Loucy (cell line): ENCODE measurements at regions not wholly inside any gene's neighbourhood (a gene's known extent, or its start where the extent isn't known, plus 50 kb on each side); places are given as distances from the start of the nearest gene placed in this dataset.

Experiments
- H2AFZ ChIP-seq: fragments of 200-600 bp; sonication (generic); 2 replicates; pipeline ENCODE4 v1.6.0; 2016; ENCODE audit warnings: antibody characterized with exemption, mild to moderate bottlenecking, low read length, moderate library complexity
- H3F3A ChIP-seq: fragments of 200-600 bp; 2 replicates; pipeline ENCODE4 v1.6.0; 2016; ENCODE audit warnings: antibody characterized with exemption, low read depth, mild to moderate bottlenecking
- H3K27me3 ChIP-seq: fragments of 200-600 bp; sonication (generic); 2 replicates; pipeline ENCODE4 v1.6.1; 2014; ENCODE audit warnings: low read length, mild to moderate bottlenecking; ENCODE audit not compliant: insufficient read depth, poor library complexity, severe bottlenecking
- H3K36me3 ChIP-seq: fragments of 200-600 bp; sonication (generic); 2 replicates; pipeline ENCODE4 v1.6.1; 2016; ENCODE audit warnings: low read length; ENCODE audit not compliant: insufficient read depth
- H3K4me1 ChIP-seq: fragments of 200-600 bp; sonication (generic); 2 replicates; pipeline ENCODE4 v1.5.1; 2014; ENCODE audit warnings: low read length, mild to moderate bottlenecking; ENCODE audit not compliant: insufficient read depth, poor library complexity, severe bottlenecking
- H3K4me2 ChIP-seq: fragments of 200-600 bp; sonication (generic); 2 replicates; pipeline ENCODE4 v1.6.0; 2014; ENCODE audit warnings: antibody characterized with exemption, low read length, low read depth, mild to moderate bottlenecking; ENCODE audit not compliant: poor library complexity, severe bottlenecking
- H3K4me3 ChIP-seq: fragments of 200-600 bp; sonication (generic); 2 replicates; pipeline ENCODE4 v1.5.1; 2014; ENCODE audit warnings: low read length, mild to moderate bottlenecking, mixed read lengths; ENCODE audit not compliant: poor library complexity, severe bottlenecking
- H3K79me2 ChIP-seq: fragments of 200-600 bp; sonication (generic); 2 replicates; pipeline ENCODE4 v1.6.1; 2014; ENCODE audit warnings: low read length; ENCODE audit not compliant: insufficient read depth
- H3K9ac ChIP-seq: fragments of 200-600 bp; sonication (generic); 2 replicates; pipeline ENCODE4 v1.6.0; 2014; ENCODE audit warnings: mild to moderate bottlenecking, low read depth, low read length, moderate library complexity; ENCODE audit not compliant: poor library complexity, severe bottlenecking
- H3K9me2 ChIP-seq: fragments of 200-600 bp; sonication (generic); replicated peaks from 2 replicates; pipeline ENCODE4 v1.6.1; 2016; ENCODE audit warnings: low read depth, low read length, mixed read lengths
- H3K9me3 ChIP-seq: fragments of 200-600 bp; sonication (generic); 2 replicates; pipeline ENCODE4 v1.6.1; 2014; ENCODE audit warnings: mild to moderate bottlenecking, antibody characterized with exemption, low read length, low read depth; ENCODE audit not compliant: insufficient read depth
- H4K20me1 ChIP-seq: fragments of 200-600 bp; sonication (generic); 2 replicates; pipeline ENCODE4 v1.6.0; 2014; ENCODE audit warnings: antibody characterized with exemption, low read length, mild to moderate bottlenecking; ENCODE audit not compliant: insufficient read depth, poor library complexity, severe bottlenecking
- EZH2phosphoT487 ChIP-seq: fragments of 200-600 bp; IDR thresholded peaks from 2 replicates; pipeline ENCODE4 v1.6.1; 2018; ENCODE audit warnings: antibody characterized with exemption, mild to moderate bottlenecking, moderate library complexity, borderline replicate concordance
- TF ChIP-seq, protein P1 (sequence below): fragments of 200-600 bp; sonication (generic); conservative IDR thresholded peaks from 2 replicates; pipeline ENCODE4 v1.5.1; 2014; ENCODE audit warnings: mild to moderate bottlenecking, antibody characterized with exemption, low read length

DNA sequence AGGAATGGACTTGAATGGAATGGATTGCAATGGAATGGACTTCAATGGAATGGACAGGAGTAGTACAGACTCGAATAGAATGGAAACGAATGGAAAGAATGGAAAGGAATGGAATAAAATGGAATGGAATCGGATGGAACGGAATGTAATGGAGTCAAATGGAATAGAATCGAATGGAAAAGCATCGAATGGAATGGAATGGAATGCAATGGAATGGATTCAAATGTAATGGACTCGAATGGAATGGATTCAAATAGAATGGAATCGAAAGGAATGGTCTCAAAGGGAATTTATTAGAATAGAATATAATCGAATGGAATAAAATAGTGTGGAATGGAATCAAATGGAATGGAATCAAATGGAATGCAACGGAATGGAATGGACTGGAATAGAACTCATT, 484.9 kb upstream of the WSB1 start:
- H3K27me3 ChIP-seq, result no peaks in the 10 kb centered on the region
- H3K9me3 ChIP-seq, result peaks cover 32% of the 10 kb centered on the region
- H4K20me1 ChIP-seq, result no peaks in the 10 kb centered on the region
- no peaks in the 10 kb centered on the region for H3K9me2 ChIP-seq
- H3K79me2 ChIP-seq, result no peaks in the 10 kb centered on the region
- no peaks in the 10 kb centered on the region for H3F3A ChIP-seq
- no peak overlapping the region for H3K4me3 ChIP-seq
- TF ChIP-seq, protein P1, sequence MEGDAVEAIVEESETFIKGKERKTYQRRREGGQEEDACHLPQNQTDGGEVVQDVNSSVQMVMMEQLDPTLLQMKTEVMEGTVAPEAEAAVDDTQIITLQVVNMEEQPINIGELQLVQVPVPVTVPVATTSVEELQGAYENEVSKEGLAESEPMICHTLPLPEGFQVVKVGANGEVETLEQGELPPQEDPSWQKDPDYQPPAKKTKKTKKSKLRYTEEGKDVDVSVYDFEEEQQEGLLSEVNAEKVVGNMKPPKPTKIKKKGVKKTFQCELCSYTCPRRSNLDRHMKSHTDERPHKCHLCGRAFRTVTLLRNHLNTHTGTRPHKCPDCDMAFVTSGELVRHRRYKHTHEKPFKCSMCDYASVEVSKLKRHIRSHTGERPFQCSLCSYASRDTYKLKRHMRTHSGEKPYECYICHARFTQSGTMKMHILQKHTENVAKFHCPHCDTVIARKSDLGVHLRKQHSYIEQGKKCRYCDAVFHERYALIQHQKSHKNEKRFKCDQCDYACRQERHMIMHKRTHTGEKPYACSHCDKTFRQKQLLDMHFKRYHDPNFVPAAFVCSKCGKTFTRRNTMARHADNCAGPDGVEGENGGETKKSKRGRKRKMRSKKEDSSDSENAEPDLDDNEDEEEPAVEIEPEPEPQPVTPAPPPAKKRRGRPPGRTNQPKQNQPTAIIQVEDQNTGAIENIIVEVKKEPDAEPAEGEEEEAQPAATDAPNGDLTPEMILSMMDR, result no peak
- TF ChIP-seq EZH2phosphoT487, result no peak
- H2AFZ ChIP-seq, result no peak overlapping the region
- H3K4me2 ChIP-seq, result no peak overlapping the region
- no peaks in the 10 kb centered on the region for H3K36me3 ChIP-seq
- H3K4me1 ChIP-seq, result no peaks in the 10 kb centered on the region
- no peak overlapping the region for H3K9ac ChIP-seq

DNA sequence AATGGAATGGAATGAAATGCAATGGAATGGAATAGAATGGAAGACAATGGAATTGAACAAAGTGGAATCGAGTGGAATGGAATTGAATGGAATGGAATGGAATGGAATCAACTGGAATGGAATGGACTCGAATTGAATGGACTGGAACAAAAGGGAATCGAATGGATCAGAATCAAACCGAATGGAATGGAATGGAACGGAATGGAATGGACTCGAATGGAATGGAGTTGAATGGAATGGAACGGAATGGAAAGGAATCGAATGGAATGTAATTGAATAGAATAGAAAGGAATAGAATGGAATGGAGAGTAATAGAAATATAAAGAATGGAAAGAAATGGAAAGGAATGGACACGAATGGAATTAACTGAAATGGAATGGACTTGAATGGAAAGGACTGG, 475.2 kb upstream of the WSB1 start:
- Histone ChIP-seq H3K27me3 (no peaks in the 10 kb centered on the region), H3K79me2 (no peaks in the 10 kb centered on the region), H3K9ac (no peak overlapping the region), H4K20me1 (no peaks in the 10 kb centered on the region), H3F3A (no peaks in the 10 kb centered on the region), H3K4me2 (no peak overlapping the region), H3K36me3 (no peaks in the 10 kb centered on the region), H3K9me3 (peaks cover 66% of the 10 kb centered on the region), H2AFZ (no peak overlapping the region), H3K4me3 (no peak overlapping the region), H3K4me1 (no peaks in the 10 kb centered on the region), H3K9me2 (no peaks in the 10 kb centered on the region)
- no peak for TF ChIP-seq EZH2phosphoT487
- TF ChIP-seq, protein P1, result no peak
